NCI-H1436 (cell line): ENCODE measurements at regions not wholly inside any gene's neighbourhood (a gene's known extent, or its start where the extent isn't known, plus 50 kb on each side); places are given as distances from the start of the nearest gene placed in this dataset.

ENCODE experiments used
- DNase-seq: peaks from one replicate; lab custom pipeline; 2025; lab: John Stamatoyannopoulos, UW

DNA sequence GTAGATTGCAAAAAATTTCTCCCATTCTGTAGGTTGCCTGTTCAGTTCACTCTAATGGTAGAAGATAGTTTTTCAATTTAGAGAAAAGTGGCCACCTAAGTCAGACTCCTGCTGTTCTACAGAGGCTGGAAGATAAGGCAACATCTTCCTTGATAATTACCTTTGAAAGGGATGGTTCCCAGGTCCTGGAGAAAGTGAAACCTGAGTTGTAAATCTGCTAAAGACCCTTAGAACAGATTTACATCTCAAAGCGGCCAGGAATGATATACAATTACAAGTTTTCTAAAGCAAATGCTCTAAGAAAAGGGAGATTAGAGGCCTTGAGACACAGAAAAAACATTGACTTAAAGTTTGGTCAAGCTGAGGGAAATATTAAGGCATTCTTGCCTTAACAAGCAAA lies 1350.2 kb upstream of the FAM98A start:
- DNase-seq = no peak

- DNase-seq = no peak
Observed at GRCh38 chr2:34936089-34936488, 1337.0 kb upstream of the FAM98A start.

- DNase-seq = no peak
Observed at GRCh38 chr2:34912084-34912483, 1313.0 kb upstream of the FAM98A start.

DNA sequence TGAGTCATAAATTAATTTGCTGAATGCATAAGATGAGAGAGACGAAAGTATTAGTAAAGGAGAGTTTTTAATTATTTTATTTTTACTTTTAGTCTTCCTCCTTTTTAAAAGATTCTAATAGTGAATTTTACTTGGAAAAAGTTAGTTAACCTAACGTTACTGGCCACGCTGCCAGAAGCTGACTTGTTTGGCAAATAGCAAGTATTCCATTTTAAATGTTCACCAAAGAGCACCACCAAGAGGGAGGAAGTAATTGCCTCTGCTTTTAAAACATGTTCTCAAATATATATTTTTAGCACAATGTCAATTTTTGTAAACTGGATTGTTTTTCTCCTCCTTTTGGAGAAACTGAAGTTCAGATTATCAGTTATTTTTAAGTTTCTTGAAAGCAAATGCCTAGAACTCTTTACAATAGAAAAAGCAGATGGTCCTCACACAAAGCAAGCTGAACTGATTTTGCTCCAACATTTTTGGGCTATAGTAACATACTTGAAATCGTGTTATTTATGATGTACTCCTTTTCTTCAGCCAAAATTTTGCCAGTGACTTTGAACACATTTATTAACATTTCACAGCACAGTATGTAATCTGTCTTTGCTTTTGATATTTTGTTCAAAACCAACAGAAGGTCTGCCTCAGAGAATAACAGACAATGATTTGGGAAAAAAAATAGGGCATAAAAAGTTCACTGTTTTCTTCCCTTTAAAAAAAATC lies 1311.0 kb upstream of the FAM98A start:
- DNase-seq = no peak

- no peak for DNase-seq
Observed at GRCh38 chr2:34907812-34908211, 1308.7 kb upstream of the FAM98A start.

DNA sequence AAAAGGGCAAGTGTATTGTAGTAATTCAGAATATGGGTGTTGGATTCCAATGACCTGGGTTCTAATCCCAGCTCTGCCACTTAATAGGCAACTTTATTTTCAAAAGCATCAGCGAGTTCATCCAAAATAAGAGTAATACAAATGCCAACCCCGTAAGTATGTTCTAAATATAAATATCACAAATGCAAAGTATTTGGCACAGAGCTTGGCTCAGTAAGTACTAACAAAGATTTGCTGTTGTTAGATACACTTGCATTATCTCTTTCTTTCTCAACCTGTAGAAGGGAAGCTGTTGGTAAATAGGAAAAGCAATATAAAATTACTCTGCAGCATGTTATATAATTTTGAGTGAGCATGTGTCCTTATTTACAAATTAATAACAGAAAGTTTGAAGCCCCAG lies 1302.6 kb upstream of the FAM98A start:
- DNase-seq = no peak

DNA sequence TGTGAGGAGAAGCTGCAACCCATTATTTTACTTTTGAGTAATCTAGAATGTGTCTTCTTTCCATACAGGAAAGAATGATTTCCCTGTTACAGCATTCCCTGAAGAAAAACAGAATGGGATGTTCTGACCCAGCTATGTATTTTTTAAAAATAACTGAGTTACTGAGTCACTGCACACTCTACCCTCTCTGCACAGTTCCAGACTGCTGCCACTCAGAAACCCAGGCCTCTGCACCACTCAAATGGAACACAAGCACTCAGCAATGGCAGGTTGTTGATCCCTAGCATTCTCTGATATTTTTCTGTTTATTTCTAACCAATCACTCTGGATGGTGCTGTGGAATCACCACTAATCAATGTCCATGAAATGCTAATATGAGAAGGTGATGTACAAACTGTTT lies 1300.0 kb upstream of the FAM98A start:
- DNase-seq = no peak

DNA sequence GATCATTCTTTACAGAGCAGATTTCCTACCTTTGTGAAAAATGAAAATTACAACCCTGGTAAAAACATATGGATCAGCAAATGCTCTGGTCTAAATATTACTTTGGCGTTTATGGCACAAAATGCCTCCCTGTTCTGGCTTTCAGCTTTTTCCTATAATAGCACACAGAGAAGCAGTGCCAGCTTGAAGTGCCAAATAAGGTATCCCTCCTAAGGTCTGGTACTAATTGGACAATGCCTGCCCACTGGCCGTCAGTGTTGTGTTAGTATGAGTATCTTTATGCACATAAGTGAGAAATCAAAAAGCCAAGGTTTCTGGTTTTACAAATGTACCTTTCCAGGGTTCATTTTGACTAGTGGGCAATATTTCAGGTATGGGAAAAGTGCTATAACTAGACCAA lies 1293.7 kb upstream of the FAM98A start:
- DNase-seq = no peak

DNA sequence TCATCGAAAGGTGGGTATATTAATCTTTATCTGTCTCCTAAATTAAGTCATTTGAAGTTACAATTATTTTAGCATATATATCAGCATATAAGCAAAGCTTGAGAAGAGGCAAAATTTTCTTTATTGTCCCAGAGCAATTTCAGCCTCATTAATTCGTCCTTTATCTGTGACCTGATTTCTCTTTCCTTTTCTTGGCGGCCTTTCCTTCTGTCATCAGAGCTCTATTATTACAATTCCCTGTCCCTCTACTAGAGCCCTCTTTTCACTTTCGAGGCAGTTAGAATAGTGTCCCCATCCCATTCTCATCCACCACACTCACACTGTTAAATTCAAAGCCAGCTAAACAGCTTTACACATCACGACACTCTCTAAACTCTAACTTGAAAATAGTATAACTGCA lies 1293.2 kb upstream of the FAM98A start:
- DNase-seq = no peak

DNA sequence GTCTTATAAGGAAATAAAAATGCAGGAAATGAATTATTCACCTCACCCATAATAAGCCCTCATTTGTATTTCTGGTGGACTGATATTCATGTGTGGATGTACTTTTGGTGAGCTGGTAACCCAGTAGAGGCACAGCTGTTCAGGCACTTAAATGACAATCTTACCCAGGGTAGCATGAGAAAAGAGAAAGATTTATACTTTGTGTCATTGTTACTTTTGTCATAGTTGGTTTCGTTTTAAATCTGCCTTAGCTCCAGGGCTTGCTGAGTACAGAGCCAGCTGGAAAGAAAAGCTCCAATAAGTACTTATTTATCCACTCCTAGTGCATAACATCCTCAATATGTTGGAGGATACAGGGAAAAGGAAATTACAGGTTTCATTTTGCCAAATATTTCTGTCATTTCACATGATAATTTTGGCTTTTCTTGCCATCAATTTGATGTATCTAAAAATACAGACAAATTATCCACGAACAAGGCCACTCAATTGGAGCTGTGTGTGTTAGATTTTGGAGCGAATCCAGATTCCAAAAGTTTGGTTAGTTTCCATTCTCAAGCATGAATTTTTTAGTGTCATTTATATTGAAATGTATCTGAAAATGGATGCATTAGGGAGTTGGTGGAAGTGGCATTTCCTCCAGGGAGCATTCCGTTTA lies 1276.1 kb upstream of the FAM98A start:
- DNase-seq = no peak

GRCh38 chr2:34853646-34854045 lies 1254.5 kb upstream of the FAM98A start:
- no peak for DNase-seq

DNA sequence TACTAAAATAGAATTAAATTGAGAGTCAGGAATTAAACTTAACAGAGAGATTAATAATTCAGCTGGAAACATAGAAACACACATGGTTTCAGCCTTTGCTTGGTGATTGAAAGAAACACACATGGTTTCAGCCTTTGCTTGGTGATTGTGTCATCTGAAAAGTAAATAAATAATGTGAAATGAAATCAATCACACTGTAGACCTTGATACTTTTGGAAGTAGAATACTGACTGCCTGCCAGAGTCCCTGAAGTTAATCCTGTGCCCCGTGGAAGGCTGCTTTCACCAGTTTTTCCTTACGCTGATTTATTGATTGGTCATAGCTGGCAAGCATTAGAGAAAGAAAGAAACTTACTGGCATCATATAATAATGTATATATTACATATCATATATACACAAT lies 1252.7 kb upstream of the FAM98A start:
- no peak for DNase-seq

DNA sequence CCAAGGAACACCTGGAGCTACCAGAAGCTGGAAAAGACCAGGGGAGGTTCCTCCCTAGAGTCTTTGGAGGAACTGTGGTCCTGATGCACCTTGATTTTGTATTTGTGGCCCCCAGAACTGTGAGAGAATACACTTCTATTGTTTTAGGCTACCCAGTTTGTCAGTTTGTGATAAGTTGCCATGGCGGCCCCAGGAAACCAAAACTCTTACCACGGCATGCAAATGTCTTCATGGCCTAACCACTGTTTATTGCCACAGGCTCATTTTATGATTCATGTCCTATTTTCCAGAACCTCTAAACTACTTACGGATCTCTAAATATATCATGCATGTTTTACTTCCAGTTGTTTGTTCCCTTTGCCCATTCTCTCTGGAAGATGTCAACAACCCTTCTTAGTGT lies 1250.7 kb upstream of the FAM98A start:
- DNase-seq = no peak

DNA sequence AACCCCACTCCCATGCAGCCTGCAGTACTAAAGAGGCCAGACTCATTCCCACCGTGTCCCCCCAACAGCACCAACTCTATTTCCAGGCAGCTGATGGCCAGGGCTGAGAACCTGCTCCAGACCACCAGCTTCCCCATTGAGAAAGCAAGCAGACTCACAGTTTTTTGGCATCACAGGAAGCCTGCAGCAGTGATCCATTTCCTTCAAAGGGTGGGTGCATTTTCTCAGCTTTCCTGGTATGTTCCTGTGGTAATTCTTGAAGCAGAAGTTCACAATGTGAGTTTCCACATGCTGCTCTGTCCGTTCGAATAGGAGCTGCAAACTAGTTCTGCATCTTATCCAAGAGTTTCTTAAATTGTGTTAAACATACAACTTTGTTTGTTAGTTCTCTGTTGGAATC lies 1249.6 kb upstream of the FAM98A start:
- DNase-seq = no peak

GRCh38 chr2:34848132-34848531 lies 1249.0 kb upstream of the FAM98A start:
- DNase-seq = no peak

GRCh38 chr2:34844629-34845028 lies 1245.5 kb upstream of the FAM98A start:
- no peak for DNase-seq

DNA sequence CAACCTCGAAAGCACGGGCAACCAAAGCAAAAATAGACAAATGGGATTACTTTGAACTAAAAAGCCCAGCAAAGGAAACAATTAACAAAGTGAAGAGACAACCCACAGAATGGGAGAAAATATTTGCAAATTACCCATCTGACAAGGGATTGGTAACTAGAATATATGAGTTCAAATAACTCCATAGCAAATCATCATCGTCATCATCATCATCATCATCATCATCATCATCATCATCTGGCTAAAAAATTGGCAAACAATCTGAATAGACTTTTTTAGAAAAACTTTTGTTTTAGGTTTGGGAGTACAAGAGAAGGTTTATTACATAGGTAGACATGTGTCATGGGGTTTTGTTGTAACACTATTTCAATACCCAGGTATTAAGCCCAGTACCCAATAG lies 1239.3 kb upstream of the FAM98A start:
- DNase-seq = no peak

DNA sequence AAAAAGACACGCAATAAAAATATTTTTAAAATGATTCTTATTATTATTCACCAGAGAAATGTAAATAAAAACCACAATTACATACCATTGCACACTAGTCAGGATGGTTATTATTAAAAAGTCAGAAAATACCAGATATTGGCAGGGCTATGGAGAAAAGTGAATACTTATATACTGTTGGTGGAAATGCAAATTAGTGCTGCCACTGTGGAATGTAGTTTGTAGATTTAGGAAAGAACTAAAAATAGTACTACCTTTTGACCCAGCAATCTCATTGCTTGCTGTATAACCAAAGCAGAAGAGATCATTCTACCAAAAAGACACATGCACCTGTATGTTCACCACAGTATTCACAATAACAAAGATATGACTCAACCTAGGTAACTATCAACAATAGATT lies 1237.3 kb upstream of the FAM98A start:
- no peak for DNase-seq

DNA sequence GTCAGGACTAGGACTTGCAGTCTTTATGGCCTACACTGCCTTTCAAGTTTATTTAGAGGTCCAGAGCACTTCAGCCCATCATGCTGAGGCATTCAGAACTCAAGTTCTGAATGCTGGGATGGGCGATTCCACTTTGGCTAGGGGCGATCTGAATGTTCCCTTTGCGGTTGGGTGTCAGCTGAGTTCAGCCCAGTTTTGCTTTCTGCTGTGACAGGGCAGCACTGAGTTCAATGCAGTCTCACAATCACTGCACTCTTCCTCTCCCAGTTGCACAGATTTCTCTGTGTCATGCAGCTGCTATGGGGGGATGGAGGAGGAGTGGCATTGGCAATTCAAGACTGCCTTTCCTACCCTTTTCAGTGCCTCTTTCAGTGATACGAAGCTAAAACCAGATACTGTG lies 1232.0 kb upstream of the FAM98A start:
- DNase-seq = no peak

- DNase-seq = no peak
Observed at GRCh38 chr2:34828481-34828880, 1229.4 kb upstream of the FAM98A start.

GRCh38 chr2:34827398-34827797 lies 1228.3 kb upstream of the FAM98A start:
- DNase-seq = no peak

- DNase-seq = no peak
Observed at GRCh38 chr2:34825686-34826085, 1226.6 kb upstream of the FAM98A start.

DNA sequence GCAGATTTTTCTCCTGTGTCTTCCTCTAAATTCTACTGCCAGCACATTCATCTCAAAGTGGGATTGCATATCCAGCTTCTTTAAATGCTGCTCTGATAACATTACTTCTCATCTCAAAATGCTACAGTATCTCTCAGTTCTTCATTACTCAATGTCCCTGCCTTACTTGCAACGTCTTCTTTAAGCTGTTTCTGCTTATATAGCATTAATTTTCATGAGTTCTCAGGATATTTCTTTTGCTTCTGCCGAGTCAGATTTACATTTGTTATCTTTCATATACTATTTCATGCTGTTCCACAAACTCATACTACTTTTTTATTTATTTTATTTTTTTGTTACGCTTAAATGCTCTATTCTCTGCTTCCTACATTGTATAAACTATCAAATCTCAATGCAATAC lies 1223.5 kb upstream of the FAM98A start:
- no peak for DNase-seq
